GM12872 (cell line): ENCODE measurements at regions not wholly inside any gene's neighbourhood (a gene's known extent, or its start where the extent isn't known, plus 50 kb on each side); places are given as distances from the start of the nearest gene placed in this dataset.

Experiments
- TF ChIP-seq, protein P1 (sequence below): IDR thresholded peaks from 3 replicates; pipeline ENCODE4 v1.5.1; 2011; ENCODE audit warnings: low read depth, mild to moderate bottlenecking, low read length, moderate library complexity; ENCODE audit not compliant: insufficient read depth

DNA sequence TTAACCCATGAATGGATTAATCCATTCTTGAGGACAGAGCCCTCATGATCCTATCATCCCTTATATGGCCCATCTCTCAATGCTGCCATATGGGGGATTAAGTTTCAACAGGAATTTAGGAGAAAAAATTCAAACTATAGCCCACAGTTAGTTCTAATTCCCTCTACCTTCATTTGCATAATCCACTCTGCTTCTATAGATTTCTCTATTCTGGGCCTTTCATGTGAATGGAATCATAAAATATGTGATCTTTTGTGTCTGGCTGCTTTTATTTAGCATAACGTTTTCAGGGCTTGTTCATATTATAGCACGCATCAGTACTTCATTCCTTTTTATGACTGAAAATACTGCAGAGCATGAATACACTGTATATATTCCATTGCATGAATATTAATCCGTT is 55.4 kb downstream of the CTSL start:
- TF ChIP-seq, protein P1, sequence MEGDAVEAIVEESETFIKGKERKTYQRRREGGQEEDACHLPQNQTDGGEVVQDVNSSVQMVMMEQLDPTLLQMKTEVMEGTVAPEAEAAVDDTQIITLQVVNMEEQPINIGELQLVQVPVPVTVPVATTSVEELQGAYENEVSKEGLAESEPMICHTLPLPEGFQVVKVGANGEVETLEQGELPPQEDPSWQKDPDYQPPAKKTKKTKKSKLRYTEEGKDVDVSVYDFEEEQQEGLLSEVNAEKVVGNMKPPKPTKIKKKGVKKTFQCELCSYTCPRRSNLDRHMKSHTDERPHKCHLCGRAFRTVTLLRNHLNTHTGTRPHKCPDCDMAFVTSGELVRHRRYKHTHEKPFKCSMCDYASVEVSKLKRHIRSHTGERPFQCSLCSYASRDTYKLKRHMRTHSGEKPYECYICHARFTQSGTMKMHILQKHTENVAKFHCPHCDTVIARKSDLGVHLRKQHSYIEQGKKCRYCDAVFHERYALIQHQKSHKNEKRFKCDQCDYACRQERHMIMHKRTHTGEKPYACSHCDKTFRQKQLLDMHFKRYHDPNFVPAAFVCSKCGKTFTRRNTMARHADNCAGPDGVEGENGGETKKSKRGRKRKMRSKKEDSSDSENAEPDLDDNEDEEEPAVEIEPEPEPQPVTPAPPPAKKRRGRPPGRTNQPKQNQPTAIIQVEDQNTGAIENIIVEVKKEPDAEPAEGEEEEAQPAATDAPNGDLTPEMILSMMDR, result no peak

DNA sequence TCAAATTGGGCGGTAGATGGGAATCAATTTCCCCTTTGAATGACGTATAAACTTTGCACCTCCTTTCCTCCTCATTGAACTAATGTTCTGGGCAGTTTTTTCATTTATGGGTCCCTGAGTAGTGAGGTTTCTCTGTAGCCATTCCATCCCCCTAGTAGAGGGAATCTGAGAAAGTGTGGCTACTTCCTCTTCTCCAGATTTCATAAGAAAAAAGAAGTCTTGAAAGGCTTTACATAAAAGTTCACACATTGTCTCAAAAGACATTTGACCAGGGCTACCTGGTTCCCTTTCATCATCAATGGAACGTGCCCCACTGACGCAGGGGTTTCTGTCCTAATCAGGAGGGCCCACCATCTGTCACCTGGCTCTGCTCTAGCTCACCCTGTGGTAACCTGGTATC is 57.3 kb downstream of the CTSL start:
- TF ChIP-seq, protein P1, result no peak

GRCh38 chr9:87786423-87786822 is 60.5 kb downstream of the CTSL start:
- TF ChIP-seq, protein P1, result no peak

DNA sequence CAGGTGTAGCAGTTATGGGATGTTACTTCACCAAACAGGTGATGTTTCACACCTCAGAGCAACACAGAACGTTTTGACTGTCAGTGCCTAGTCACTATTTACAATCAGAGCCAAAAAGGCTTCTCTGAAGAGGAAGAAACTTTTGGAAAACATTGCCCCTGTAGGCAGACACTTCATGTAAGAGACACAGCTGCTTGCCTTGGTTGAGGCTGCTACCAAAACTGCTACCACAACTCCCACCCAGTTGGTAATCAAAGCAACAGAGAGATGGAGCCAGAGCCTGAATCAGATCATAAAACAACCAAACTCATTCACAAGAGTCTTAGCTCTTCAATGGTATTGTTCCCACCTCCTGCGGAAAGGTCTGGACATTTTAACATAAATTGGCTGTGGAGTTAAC is 61.0 kb downstream of the CTSL start:
- TF ChIP-seq, protein P1, result no peak

- TF ChIP-seq, protein P1, result no peak
Observed at GRCh38 chr9:87787735-87788134, 61.8 kb downstream of the CTSL start.

GRCh38 chr9:87792831-87793288 is 66.9 kb downstream of the CTSL start:
- TF ChIP-seq, protein P1, result peak; percentile 38; the same call in 1 of the 3 replicates

DNA sequence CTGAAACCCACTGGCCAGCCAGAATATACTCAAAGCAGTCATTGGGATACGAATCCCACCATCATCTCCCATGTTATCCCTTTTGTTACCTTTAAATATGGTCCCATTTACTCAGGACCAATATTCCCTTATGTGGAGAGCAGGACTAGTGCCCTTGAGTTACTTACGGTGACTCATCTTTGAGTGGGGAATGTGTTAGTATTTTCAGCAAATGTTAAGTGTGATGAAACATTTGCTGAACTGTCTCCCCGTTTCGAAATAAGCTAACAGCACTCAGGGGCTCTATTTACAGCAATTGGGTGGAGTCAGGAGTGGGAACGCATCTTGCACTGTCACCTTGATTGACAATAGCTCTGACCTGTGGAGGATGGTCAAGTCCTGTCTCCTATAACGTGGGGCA is 67.4 kb downstream of the CTSL start:
- TF ChIP-seq, protein P1, result no peak

DNA sequence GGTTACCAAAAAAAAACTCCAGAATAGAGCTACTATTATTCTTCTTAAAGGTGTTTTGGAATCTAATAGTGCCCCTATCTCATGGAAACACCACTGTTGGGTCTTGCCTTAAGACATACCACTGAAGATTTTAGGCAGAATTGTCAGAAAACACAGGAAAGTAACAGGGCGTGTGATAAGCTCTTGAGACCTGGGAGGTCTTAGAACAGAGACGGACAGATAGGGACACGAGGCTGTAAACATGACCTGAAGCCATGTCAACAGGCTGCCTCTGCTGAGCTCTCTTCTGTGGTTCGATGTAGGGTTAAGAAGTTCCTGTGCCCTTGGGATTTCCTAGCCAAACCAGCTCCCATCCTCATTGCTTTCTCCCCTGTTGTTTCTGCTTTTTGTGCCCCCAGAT is 69.3 kb downstream of the CTSL start:
- TF ChIP-seq, protein P1, result no peak
